B cell (primary cell): ENCODE measurements at regions not wholly inside any gene's neighbourhood (a gene's known extent, or its start where the extent isn't known, plus 50 kb on each side); places are given as distances from the start of the nearest gene placed in this dataset.

Source experiments
- ATAC-seq: fragments of 200-7000 bp; cut with Tn5 transposase; one replicate; pipeline ENCODE4 v1.10.0; 2021; ENCODE audit warnings: low read depth, mild to moderate bottlenecking, moderate number of reproducible peaks, moderate library complexity
- CTCF ChIA-PET: fragments of 350-600 bp; sonication (Branson Sonifier 250); formaldehyde crosslinking; loops from one replicate; lab custom pipeline; 2021; ENCODE audit warnings: antibody characterized with exemption, inconsistent platforms; lab: Charles Lee
- POLR2A ChIA-PET: fragments of 350-600 bp; sonication (Branson Sonifier 250); formaldehyde crosslinking; loops from one replicate; lab custom pipeline; 2021; ENCODE audit warnings: antibody characterized with exemption; lab: Charles Lee
- DNase-seq: peaks from one replicate; pipeline ENCODE4 v3.0.0; 2013
- H2AFZ ChIP-seq: 2 replicates; pipeline ENCODE4 v1.6.1; 2012; ENCODE audit warnings: mild to moderate bottlenecking, low read depth, low read length; ENCODE audit not compliant: insufficient read depth, poor library complexity, severe bottlenecking
- H3K27ac ChIP-seq, 2 donors: 1 replicate in 1 of 2; 2 replicates in 1 of 2; pipeline ENCODE4 v1.5.1; 2012 to 2013; ENCODE audit warnings: low read length in 2 of 2, mild to moderate bottlenecking in 2 of 2, moderate library complexity in 1 of 2
- H3K27me3 ChIP-seq, 4 experiments: fragments of 200-600 bp in 1 of 4; sonication (generic) in 1 of 4; replicated peaks in 1 of 4; 1 replicate in 2 of 4; 2 replicates in 2 of 4; pipeline versions ENCODE4 v1.6.1 to v1.7.0; 2013 to 2016; ENCODE audit warnings: low read length in 3 of 4, mild to moderate bottlenecking in 2 of 4, mixed read lengths in 1 of 4, moderate library complexity in 1 of 4; ENCODE audit not compliant: insufficient read depth in 4 of 4, control insufficient read depth in 3 of 4; ENCODE audit errors: control extremely low read depth in 1 of 4
- H3K36me3 ChIP-seq, 2 experiments: replicated peaks in 1 of 2; 1 replicate in 1 of 2; 2 replicates in 1 of 2; pipeline versions ENCODE4 v1.6.1 to v1.7.1; 2013; ENCODE audit warnings: low read length in 1 of 2; ENCODE audit not compliant: insufficient read depth in 2 of 2, control insufficient read depth in 1 of 2; ENCODE audit errors: control extremely low read depth in 1 of 2, extremely low read depth in 1 of 2
- H3K4me1 ChIP-seq, 2 donors: fragments of 200-600 bp in 1 of 2; sonication (generic) in 1 of 2; 1 replicate in 1 of 2; 2 replicates in 1 of 2; pipeline versions ENCODE4 v1.5.1 to v1.6.1; 2013 to 2017; ENCODE audit warnings: low read length in 2 of 2; ENCODE audit not compliant: control insufficient read depth in 2 of 2, insufficient read depth in 2 of 2
- H3K4me2 ChIP-seq: replicated peaks from 2 replicates; pipeline ENCODE3; 2012; ENCODE audit warnings: mild to moderate bottlenecking, low read depth, low read length; ENCODE audit not compliant: poor library complexity, severe bottlenecking
- H3K4me3 ChIP-seq, 5 experiments: fragments of 200-600 bp in 1 of 5; sonication (generic) in 1 of 5; 1 replicate in 3 of 5; 2 replicates in 2 of 5; pipeline versions ENCODE4 v1.5.1 to v1.7.0; 2011 to 2016; ENCODE audit warnings: low read length in 4 of 5, mild to moderate bottlenecking in 4 of 5, low read depth in 2 of 5, control low read depth in 1 of 5, moderate library complexity in 1 of 5; ENCODE audit not compliant: insufficient read depth in 1 of 5; ENCODE audit errors: control extremely low read depth in 1 of 5, extremely low read depth in 1 of 5
- H3K79me2 ChIP-seq: fragments of 200-600 bp; sonication (generic); one replicate; pipeline ENCODE4 v1.6.0; 2016; ENCODE audit warnings: low read length; ENCODE audit not compliant: control insufficient read depth, insufficient read depth
- H3K9ac ChIP-seq: fragments of 200-600 bp; sonication (generic); 2 replicates; pipeline ENCODE4 v1.6.1; 2017; ENCODE audit warnings: mild to moderate bottlenecking, low read length, moderate library complexity
- H3K9me3 ChIP-seq, 3 donors: one replicate each; pipeline versions ENCODE4 v1.6.1 to v1.7.1; 2013; ENCODE audit warnings: low read length in 2 of 3; ENCODE audit not compliant: control insufficient read depth in 2 of 3, insufficient read depth in 1 of 3; ENCODE audit errors: control extremely low read depth in 1 of 3
- H4K20me1 ChIP-seq: 2 replicates; pipeline ENCODE4 v1.6.0; 2012; ENCODE audit warnings: mild to moderate bottlenecking, low read length; ENCODE audit not compliant: insufficient read depth, control insufficient read depth, poor library complexity, severe bottlenecking
- H3K27ac Mint-ChIP-seq: one replicate; pipeline ENCODE4 v1.8.0; 2021; ENCODE audit warnings: mixed read lengths
- H3K27me3 Mint-ChIP-seq: one replicate; pipeline ENCODE4 v1.8.0; 2021; ENCODE audit warnings: mixed read lengths
- H3K4me1 Mint-ChIP-seq: one replicate; pipeline ENCODE4 v1.8.0; 2021; ENCODE audit warnings: mixed read lengths
- H3K4me3 Mint-ChIP-seq: one replicate; pipeline ENCODE4 v1.8.0; 2021; ENCODE audit warnings: mixed read lengths
- H3K9me3 Mint-ChIP-seq: one replicate; pipeline ENCODE4 v1.8.0; 2022; ENCODE audit warnings: mixed read lengths; ENCODE audit not compliant: insufficient read depth
- CTCF ChIP-seq: fragments of 200-600 bp; IDR thresholded peaks from one replicate; pipeline ENCODE4 v1.8.0; 2022; ENCODE audit warnings: antibody characterized with exemption, mild to moderate bottlenecking
- EZH2 ChIP-seq: IDR thresholded peaks from 2 replicates; pipeline ENCODE4 v1.6.1; 2012; ENCODE audit warnings: borderline replicate concordance, low read depth, mild to moderate bottlenecking, moderate library complexity, low read length; ENCODE audit not compliant: insufficient read depth, poor library complexity, severe bottlenecking
- WGBS: methylation state at CpG from one replicate; pipeline ENCODE4 v1.1.5; 2013; ENCODE audit warnings: missing lambda C conversion rate; ENCODE audit not compliant: insufficient coverage; 5-methylcytosine and 5-hydroxymethylcytosine counted together
- intact Hi-C: fragments of 100-400 bp; cut with micrococcal nuclease; formaldehyde crosslinking; loops from one replicate; pipeline ENCODE4 v1.10.0; 2022

GRCh38 chr5:72628771-72629371 is 121.7 kb upstream of the ZNF366 start:
- H3K4me2 ChIP-seq, result no peak overlapping the region
- CTCF ChIA-PET, result interaction anchor here (0.9 kb wide), 1 partner anchor 17 kb away, joined by 3 read pairs; no protein-coding TSS in a partner anchor
- H3K27ac ChIP-seq, result no peak overlapping the region
- ATAC-seq, result no peak
- H3K4me3 ChIP-seq, result no peak overlapping the region
- POLR2A ChIA-PET, result no interaction called here
- H4K20me1 ChIP-seq, result no peaks in the 10 kb centered on the region
- no peak overlapping the region for H3K9ac ChIP-seq
- TF ChIP-seq CTCF (no peak), EZH2 (no peak)
- no peak overlapping the region for H2AFZ ChIP-seq
- H3K9me3 Mint-ChIP-seq, result no peaks in the 10 kb centered on the region
- no peaks in the 10 kb centered on the region for H3K4me1 ChIP-seq
- DNase-seq, result no peak
- intact Hi-C loops, result no loop called here
- H3K27ac Mint-ChIP-seq, result no peak overlapping the region
- no peaks in the 10 kb centered on the region for H3K79me2 ChIP-seq
- H3K36me3 ChIP-seq, result no peaks in the 10 kb centered on the region
- peaks cover 0 to under 1% (median 0%) of the 10 kb centered on the region in 4 experiments for H3K27me3 ChIP-seq
- H3K4me1 Mint-ChIP-seq, result no peaks in the 10 kb centered on the region
- peaks cover 12% of the 10 kb centered on the region for H3K27me3 Mint-ChIP-seq
- H3K9me3 ChIP-seq, result no peaks in the 10 kb centered on the region
- H3K4me3 Mint-ChIP-seq, result no peak overlapping the region
- 95% methylated on average over 2 of the region's 2 CpGs for WGBS

GRCh38 chr5:72625332-72625731 is 118.1 kb upstream of the ZNF366 start:
- Histone ChIP-seq H3K9ac (no peak overlapping the region), H3K27me3 (no peaks in the 10 kb centered on the region), H2AFZ (no peak overlapping the region), H3K36me3 (no peaks in the 10 kb centered on the region), H3K4me3 (no peak overlapping the region), H3K27ac (no peak overlapping the region), H4K20me1 (no peaks in the 10 kb centered on the region), H3K4me1 (no peaks in the 10 kb centered on the region), H3K9me3 (no peaks in the 10 kb centered on the region), H3K4me2 (no peak overlapping the region), H3K79me2 (no peaks in the 10 kb centered on the region)
- H3K4me1 Mint-ChIP-seq, result no peaks in the 10 kb centered on the region
- no peak overlapping the region for H3K27ac Mint-ChIP-seq
- ChIA-PET POLR2A (no interaction called here), CTCF (no interaction called here)
- intact Hi-C loops, result no loop called here
- DNase-seq (no peak), ATAC-seq (no peak)
- H3K9me3 Mint-ChIP-seq, result no peaks in the 10 kb centered on the region
- no peak overlapping the region for H3K4me3 Mint-ChIP-seq
- no peak for TF ChIP-seq CTCF
- TF ChIP-seq EZH2, result no peak
- H3K27me3 Mint-ChIP-seq, result peaks cover 18% of the 10 kb centered on the region
